HG03097 (cell line): ENCODE measurements at regions not wholly inside any gene's neighbourhood (a gene's known extent, or its start where the extent isn't known, plus 50 kb on each side); places are given as distances from the start of the nearest gene placed in this dataset.
"Not testable (repeated sequence)": the region's sequence is repeated elsewhere in the genome, so short reads cannot be mapped to it uniquely, and the experiment has no call there.

Experiments used
- ATAC-seq: cut with Tn5 transposase; IDR thresholded peaks from one replicate; pipeline ENCODE4 v1.9.1; 2021; ENCODE audit not compliant: unreplicated experiment, low FRiP score

GRCh38 chr4:112082954-112083586, 62.2 kb upstream of the FAM241A start:
- no peak for ATAC-seq

GRCh38 chr4:112083587-112084347, 61.5 kb upstream of the FAM241A start:
- ATAC-seq = no peak

GRCh38 chr4:112085156-112086035, 59.9 kb upstream of the FAM241A start:
- peak; percentile 52 for ATAC-seq

- no peak for ATAC-seq
Observed at GRCh38 chr4:112086036-112086434, 59.2 kb upstream of the FAM241A start.

- ATAC-seq = not testable (repeated sequence)
Observed at GRCh38 chr4:112086661-112087060, 58.6 kb upstream of the FAM241A start.

GRCh38 chr4:112092330-112092729, 52.9 kb upstream of the FAM241A start:
- ATAC-seq = not testable (repeated sequence)

- ATAC-seq = no peak
Observed at GRCh38 chr4:112093636-112094202, 51.5 kb upstream of the FAM241A start.

GRCh38 chr4:112094330-112094729, 50.9 kb upstream of the FAM241A start:
- no peak for ATAC-seq
